Uterus (tissue), 3 donors: ENCODE measurements at regions not wholly inside any gene's neighbourhood (a gene's known extent, or its start where the extent isn't known, plus 50 kb on each side); places are given as distances from the start of the nearest gene placed in this dataset.
A peak's percentile ranks its signal among the peaks of the same experiment; 100 is the strongest.

ENCODE experiments used
- DNase-seq, 2 donors: peaks; one replicate each; pipeline ENCODE4 v3.0.0-alpha.2; 2019 to 2020
- H3K27ac ChIP-seq, 2 donors: fragments of 200-600 bp; sonication (generic); 1 replicate in 1 of 2; 2 replicates in 1 of 2; pipeline ENCODE4 v1.5.1; 2016 to 2018
- H3K27me3 ChIP-seq, 2 donors: fragments of 200-600 bp; sonication (generic); one replicate each; pipeline ENCODE4 v1.5.1; 2018 to 2019; ENCODE audit warnings: control low read depth in 1 of 2
- H3K36me3 ChIP-seq, 2 donors: fragments of 200-600 bp; sonication (generic); one replicate each; pipeline ENCODE4 v1.5.1; 2019; ENCODE audit warnings: control low read depth in 1 of 2
- H3K4me1 ChIP-seq, 2 donors: fragments of 200-600 bp; sonication (generic); one replicate each; pipeline ENCODE4 v1.5.1; 2018 to 2019; ENCODE audit warnings: control low read depth in 1 of 2
- H3K4me3 ChIP-seq, 2 donors: fragments of 200-600 bp; sonication (generic); 1 replicate in 1 of 2; 2 replicates in 1 of 2; pipeline ENCODE4 v1.5.1; 2018 to 2019; ENCODE audit warnings: mild to moderate bottlenecking in 1 of 2
- H3K9me3 ChIP-seq, 2 donors: fragments of 200-600 bp; sonication (generic); one replicate each; pipeline ENCODE4 v1.5.1; 2019; ENCODE audit warnings: control low read depth in 1 of 2
- CTCF ChIP-seq, 4 experiments: fragments of 200-600 bp in 2 of 4; fragments of 450-650 bp in 2 of 4; sonication (generic) in 2 of 4; IDR thresholded peaks; one replicate each; pipeline ENCODE4 v1.5.1; 2016 to 2019; ENCODE audit warnings: antibody characterized with exemption in 4 of 4, mild to moderate bottlenecking in 2 of 4, moderate library complexity in 1 of 4
- POLR2A ChIP-seq, 2 donors: fragments of 450-650 bp; IDR thresholded peaks; one replicate each; pipeline ENCODE4 v1.6.1; 2016; ENCODE audit warnings: antibody characterized with exemption in 2 of 2, mild to moderate bottlenecking in 1 of 2, moderate library complexity in 1 of 2
- intact Hi-C: fragments of 100-400 bp; cut with DNase I; formaldehyde crosslinking; loops from one replicate; pipeline ENCODE4 v1.15.1; 2023; ENCODE audit warnings: low total_unique reads
- donor health status: DM: yes; HTN: yes; CAD: no.

GRCh38 chr10:4650582-4650981 lies 175.4 kb upstream of the AKR1E2 start:
- no peaks in the 10 kb centered on the region for H3K9me3 ChIP-seq
- H3K27me3 ChIP-seq = no peaks in the 10 kb centered on the region
- no peaks in the 10 kb centered on the region for H3K4me1 ChIP-seq
- intact Hi-C loops = no loop called here
- DNase-seq = no peak
- TF ChIP-seq CTCF (IDR thresholded peaks at IDR 0.05) (peak in 1 of 4 experiments; percentile 13), POLR2A (IDR thresholded peaks at IDR 0.05) (no peak)
- no peak overlapping the region for H3K27ac ChIP-seq
- H3K4me3 ChIP-seq = no peak overlapping the region
- H3K36me3 ChIP-seq = no peaks in the 10 kb centered on the region

DNA sequence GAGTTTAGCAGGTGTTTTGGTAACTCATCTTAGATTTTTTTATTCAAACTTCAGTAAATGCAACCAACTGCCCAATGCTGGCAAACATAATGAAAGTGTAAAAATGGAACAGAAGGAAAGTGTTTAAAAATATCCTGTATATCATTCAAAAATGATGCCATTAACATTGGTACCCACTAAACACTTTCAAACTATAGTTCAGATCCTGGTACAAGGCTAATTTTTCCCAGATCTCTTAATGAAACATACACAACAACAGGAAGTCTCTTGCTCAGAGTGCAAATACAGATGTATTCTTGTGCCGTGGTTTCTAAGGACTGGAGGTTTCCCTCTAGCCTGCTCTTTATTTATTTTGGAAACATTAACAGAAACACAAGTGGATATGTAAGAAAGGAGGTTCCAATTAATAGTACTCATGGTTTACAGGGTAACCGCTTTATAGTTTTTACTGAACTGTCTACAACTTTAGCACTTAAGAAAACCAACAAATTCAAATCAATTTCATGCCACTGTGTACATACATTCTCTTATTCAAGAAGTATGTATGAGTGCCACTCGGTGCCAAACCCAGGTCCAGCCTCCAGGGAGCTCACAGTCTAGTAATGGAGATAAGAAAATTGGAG lies 176.0 kb upstream of the AKR1E2 start:
- DNase-seq = no peak
- no peak for TF ChIP-seq CTCF (IDR thresholded peaks at IDR 0.05)
- TF ChIP-seq POLR2A (IDR thresholded peaks at IDR 0.05) = no peak
- no peaks in the 10 kb centered on the region for H3K9me3 ChIP-seq
- H3K36me3 ChIP-seq = no peaks in the 10 kb centered on the region
- H3K4me1 ChIP-seq = no peaks in the 10 kb centered on the region
- H3K4me3 ChIP-seq = no peak overlapping the region
- intact Hi-C loops = no loop called here
- H3K27me3 ChIP-seq = no peaks in the 10 kb centered on the region
- H3K27ac ChIP-seq = no peak overlapping the region

DNA sequence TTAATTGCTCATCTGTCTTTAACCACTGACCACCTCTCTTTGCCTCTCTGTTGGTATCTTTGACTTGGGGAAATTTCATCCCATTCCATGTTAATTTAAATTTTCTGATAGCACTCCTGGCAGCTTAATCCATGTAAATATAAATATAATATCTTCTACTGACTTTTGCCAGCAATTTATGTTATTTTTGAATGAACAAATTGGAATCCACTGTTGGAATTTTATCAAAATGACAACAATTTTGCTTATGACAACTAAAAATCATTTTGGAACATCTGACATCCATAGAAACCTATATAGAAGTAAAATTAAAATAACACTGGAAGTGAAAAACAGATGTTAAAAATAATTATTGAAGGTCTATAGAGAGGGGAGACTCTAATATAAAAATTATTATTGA lies 176.5 kb upstream of the AKR1E2 start:
- TF ChIP-seq CTCF (IDR thresholded peaks at IDR 0.05) (no peak), POLR2A (IDR thresholded peaks at IDR 0.05) (no peak)
- intact Hi-C loops = no loop called here
- no peak overlapping the region for H3K27ac ChIP-seq

GRCh38 chr10:4648999-4649398 lies 177.0 kb upstream of the AKR1E2 start:
- Histone ChIP-seq H3K27me3 (no peaks in the 10 kb centered on the region), H3K4me1 (no peaks in the 10 kb centered on the region), H3K36me3 (no peaks in the 10 kb centered on the region), H3K27ac (no peak overlapping the region), H3K9me3 (no peaks in the 10 kb centered on the region), H3K4me3 (no peak overlapping the region)
- DNase-seq = no peak
- TF ChIP-seq CTCF (IDR thresholded peaks at IDR 0.05) = no peak
- TF ChIP-seq POLR2A (IDR thresholded peaks at IDR 0.05) = no peak
- intact Hi-C loops = no loop called here

More for the DNA sequence above, 176.5 kb upstream of the AKR1E2 start:
- H3K36me3 ChIP-seq = no peaks in the 10 kb centered on the region
- no peaks in the 10 kb centered on the region for H3K9me3 ChIP-seq
- no peak for DNase-seq
- no peak overlapping the region for H3K4me3 ChIP-seq
- H3K27me3 ChIP-seq = no peaks in the 10 kb centered on the region
- no peaks in the 10 kb centered on the region for H3K4me1 ChIP-seq

- H3K4me3 ChIP-seq = no peak overlapping the region
- H3K9me3 ChIP-seq = no peaks in the 10 kb centered on the region
- no peaks in the 10 kb centered on the region for H3K36me3 ChIP-seq
- intact Hi-C loops = no loop called here
- no peaks in the 10 kb centered on the region for H3K4me1 ChIP-seq
- H3K27ac ChIP-seq = no peak overlapping the region
- no peak for TF ChIP-seq POLR2A (IDR thresholded peaks at IDR 0.05)
- no peak for TF ChIP-seq CTCF (IDR thresholded peaks at IDR 0.05)
- no peak for DNase-seq
- H3K27me3 ChIP-seq = no peaks in the 10 kb centered on the region
These were observed 178.8 kb upstream of the AKR1E2 start for GRCh38 chr10:4647109-4647785.
